HEK293 (cell line): ENCODE measurements at regions not wholly inside any gene's neighbourhood (a gene's known extent, or its start where the extent isn't known, plus 50 kb on each side); places are given as distances from the start of the nearest gene placed in this dataset.

Experiments
- ATF2 ChIP-seq: fragments of 450-650 bp; formaldehyde crosslinking; IDR thresholded peaks from 2 replicates; pipeline ENCODE4 v1.5.1; 2016; ENCODE audit warnings: missing biosample characterization, missing genetic modification characterization, low read depth
- BCL11A ChIP-seq: fragments of 450-650 bp; formaldehyde crosslinking; IDR thresholded peaks from 2 replicates; pipeline ENCODE4 v1.5.1; 2016; ENCODE audit warnings: low read depth, missing biosample characterization, missing genetic modification characterization
- HOXD13 ChIP-seq: sonication (generic); formaldehyde crosslinking; IDR thresholded peaks from 2 replicates; pipeline ENCODE4 v1.8.0; 2022; ENCODE audit warnings: missing genetic modification reagents, borderline replicate concordance
- SP2 ChIP-seq: fragments of 450-650 bp; formaldehyde crosslinking; IDR thresholded peaks from 2 replicates; pipeline ENCODE4 v1.5.1; 2016; ENCODE audit warnings: missing biosample characterization, missing genetic modification characterization
- YY1 ChIP-seq: fragments of 450-650 bp; formaldehyde crosslinking; IDR thresholded peaks from 2 replicates; pipeline ENCODE4 v1.5.1; 2018; ENCODE audit warnings: missing biosample characterization, missing genetic modification characterization
- ZNF114 ChIP-seq: fragments of 450-650 bp; formaldehyde crosslinking; IDR thresholded peaks from 2 replicates; pipeline ENCODE4 v1.5.0; 2017; ENCODE audit warnings: missing biosample characterization, missing genetic modification characterization
- ZNF394 ChIP-seq: fragments of 450-650 bp; formaldehyde crosslinking; IDR thresholded peaks from 2 replicates; pipeline ENCODE4 v1.5.1; 2016; ENCODE audit warnings: missing biosample characterization, missing genetic modification characterization, mild to moderate bottlenecking, moderate library complexity, borderline replicate concordance
- ZNF404 ChIP-seq: fragments of 450-650 bp; formaldehyde crosslinking; IDR thresholded peaks from 2 replicates; pipeline ENCODE4 v1.5.1; 2017; ENCODE audit warnings: missing biosample characterization, missing genetic modification characterization
- ZNF560 ChIP-seq: fragments of 450-650 bp; formaldehyde crosslinking; IDR thresholded peaks from 2 replicates; pipeline ENCODE4 v1.5.1; 2017; ENCODE audit warnings: missing biosample characterization, missing genetic modification characterization, borderline replicate concordance
- ZNF600 ChIP-seq: fragments of 450-650 bp; formaldehyde crosslinking; IDR thresholded peaks from 2 replicates; pipeline ENCODE4 v1.5.1; 2016; ENCODE audit warnings: missing biosample characterization, missing genetic modification characterization
- ZNF645 ChIP-seq: fragments of 450-650 bp; formaldehyde crosslinking; IDR thresholded peaks from 2 replicates; pipeline ENCODE4; 2016; ENCODE audit warnings: missing biosample characterization, missing genetic modification characterization
- ZNF664 ChIP-seq: fragments of 450-650 bp; formaldehyde crosslinking; IDR thresholded peaks from 2 replicates; pipeline ENCODE4 v1.5.1; 2016; ENCODE audit warnings: missing biosample characterization, missing genetic modification characterization
- TF ChIP-seq, protein P1 (sequence below): fragments of 450-650 bp; formaldehyde crosslinking; IDR thresholded peaks from 2 replicates; pipeline ENCODE4 v1.5.1; 2016; ENCODE audit warnings: missing biosample characterization, missing genetic modification characterization
- TF ChIP-seq, protein P2 (sequence below): sonication (generic); formaldehyde crosslinking; IDR thresholded peaks from 2 replicates; pipeline ENCODE4 v1.8.1; 2022; ENCODE audit warnings: mild to moderate bottlenecking, moderate library complexity, missing genetic modification reagents

DNA sequence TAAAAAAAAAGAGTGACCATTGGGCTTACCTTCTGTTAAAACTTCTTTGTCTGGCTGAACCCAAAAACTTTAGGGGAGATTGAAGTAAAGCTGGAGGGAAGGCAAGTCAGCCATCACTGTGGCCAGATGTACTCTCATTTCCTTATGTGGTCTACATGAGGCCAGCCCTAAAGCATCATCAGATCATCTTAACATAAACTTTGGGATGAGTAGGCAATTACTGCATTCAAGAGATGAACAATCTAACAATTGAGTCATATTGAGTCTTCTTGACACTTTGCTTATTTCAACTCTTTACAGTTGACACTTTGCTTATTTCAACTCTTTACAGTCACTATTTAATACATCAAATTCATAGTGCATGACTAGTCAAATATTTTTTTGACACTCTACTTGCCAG lies 155.6 kb downstream of the QPCT start:
- no peak for TF ChIP-seq BCL11A
- TF ChIP-seq, protein P1, sequence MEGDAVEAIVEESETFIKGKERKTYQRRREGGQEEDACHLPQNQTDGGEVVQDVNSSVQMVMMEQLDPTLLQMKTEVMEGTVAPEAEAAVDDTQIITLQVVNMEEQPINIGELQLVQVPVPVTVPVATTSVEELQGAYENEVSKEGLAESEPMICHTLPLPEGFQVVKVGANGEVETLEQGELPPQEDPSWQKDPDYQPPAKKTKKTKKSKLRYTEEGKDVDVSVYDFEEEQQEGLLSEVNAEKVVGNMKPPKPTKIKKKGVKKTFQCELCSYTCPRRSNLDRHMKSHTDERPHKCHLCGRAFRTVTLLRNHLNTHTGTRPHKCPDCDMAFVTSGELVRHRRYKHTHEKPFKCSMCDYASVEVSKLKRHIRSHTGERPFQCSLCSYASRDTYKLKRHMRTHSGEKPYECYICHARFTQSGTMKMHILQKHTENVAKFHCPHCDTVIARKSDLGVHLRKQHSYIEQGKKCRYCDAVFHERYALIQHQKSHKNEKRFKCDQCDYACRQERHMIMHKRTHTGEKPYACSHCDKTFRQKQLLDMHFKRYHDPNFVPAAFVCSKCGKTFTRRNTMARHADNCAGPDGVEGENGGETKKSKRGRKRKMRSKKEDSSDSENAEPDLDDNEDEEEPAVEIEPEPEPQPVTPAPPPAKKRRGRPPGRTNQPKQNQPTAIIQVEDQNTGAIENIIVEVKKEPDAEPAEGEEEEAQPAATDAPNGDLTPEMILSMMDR (tag by site-specific recombination), result no peak
- TF ChIP-seq SP2 (tag by site-specific recombination), result no peak
- TF ChIP-seq ZNF404 (tag by site-specific recombination), result no peak
- no peak for TF ChIP-seq ZNF560 (tag by site-specific recombination)
- no peak for TF ChIP-seq ZNF664 (tag by site-specific recombination)
- TF ChIP-seq YY1 (tag by site-specific recombination), result no peak
- no peak for TF ChIP-seq ZNF114 (tag by site-specific recombination)
- no peak for TF ChIP-seq ZNF600 (tag by site-specific recombination)
- TF ChIP-seq HOXD13, result no peak
- no peak for TF ChIP-seq ZNF394 (tag by site-specific recombination)
- no peak for TF ChIP-seq ATF2
- TF ChIP-seq, protein P2, sequence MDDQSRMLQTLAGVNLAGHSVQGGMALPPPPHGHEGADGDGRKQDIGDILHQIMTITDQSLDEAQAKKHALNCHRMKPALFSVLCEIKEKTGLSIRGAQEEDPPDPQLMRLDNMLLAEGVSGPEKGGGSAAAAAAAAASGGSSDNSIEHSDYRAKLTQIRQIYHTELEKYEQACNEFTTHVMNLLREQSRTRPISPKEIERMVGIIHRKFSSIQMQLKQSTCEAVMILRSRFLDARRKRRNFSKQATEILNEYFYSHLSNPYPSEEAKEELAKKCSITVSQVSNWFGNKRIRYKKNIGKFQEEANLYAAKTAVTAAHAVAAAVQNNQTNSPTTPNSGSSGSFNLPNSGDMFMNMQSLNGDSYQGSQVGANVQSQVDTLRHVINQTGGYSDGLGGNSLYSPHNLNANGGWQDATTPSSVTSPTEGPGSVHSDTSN, result no peak
- TF ChIP-seq ZNF645, result no peak
